Testis (tissue), 2 donors: ENCODE measurements at regions not wholly inside any gene's neighbourhood (a gene's known extent, or its start where the extent isn't known, plus 50 kb on each side); places are given as distances from the start of the nearest gene placed in this dataset.

Experiments
- DNase-seq: peaks from one replicate; pipeline ENCODE4 v3.0.0-alpha.2; 2019
- H3K27ac ChIP-seq, 2 donors: fragments of 200-600 bp; sonication (generic); one replicate each; pipeline ENCODE4 v1.5.1; 2019
- H3K27me3 ChIP-seq: fragments of 200-600 bp; sonication (generic); one replicate; pipeline ENCODE4 v1.5.1; 2019
- H3K36me3 ChIP-seq: fragments of 200-600 bp; sonication (generic); one replicate; pipeline ENCODE4 v1.5.1; 2017; ENCODE audit warnings: low read depth; ENCODE audit errors: missing control alignments
- H3K4me1 ChIP-seq: fragments of 200-600 bp; sonication (generic); one replicate; pipeline ENCODE4 v1.5.1; 2019
- H3K4me3 ChIP-seq, 2 donors: fragments of 200-600 bp; sonication (generic); one replicate each; pipeline ENCODE4 v1.5.1; 2017 to 2019
- H3K9me3 ChIP-seq: fragments of 200-600 bp; sonication (generic); one replicate; pipeline ENCODE4 v1.5.1; 2017
- CTCF ChIP-seq, 3 experiments: fragments of 450-650 bp in 2 of 3; fragments of 200-600 bp in 1 of 3; sonication (generic) in 1 of 3; IDR thresholded peaks; one replicate each; pipeline ENCODE4 v1.5.1; 2016 to 2019; ENCODE audit warnings: antibody characterized with exemption in 3 of 3, mild to moderate bottlenecking in 2 of 3, moderate library complexity in 1 of 3
- POLR2A ChIP-seq: fragments of 450-650 bp; IDR thresholded peaks from one replicate; pipeline ENCODE4 v1.6.1; 2017; ENCODE audit warnings: antibody characterized with exemption, mild to moderate bottlenecking, moderate library complexity
- WGBS, 2 donors: methylation state at CpG; one replicate each; pipeline ENCODE4 v1.1.5; 2018; 5-methylcytosine and 5-hydroxymethylcytosine counted together
- intact Hi-C: fragments of 100-400 bp; cut with DNase I; formaldehyde crosslinking; loops from one replicate; pipeline ENCODE4 v1.15.1; 2023; ENCODE audit warnings: low total_unique reads

GRCh38 chr20:39946053-39946810 is 742.8 kb downstream of the MAFB start:
- DNase-seq = no peak
- Histone ChIP-seq H3K9me3 (no peaks in the 10 kb centered on the region), H3K4me1 (no peaks in the 10 kb centered on the region), H3K27ac (no peak overlapping the region), H3K4me3 (no peak overlapping the region), H3K27me3 (no peaks in the 10 kb centered on the region), H3K36me3 (no peaks in the 10 kb centered on the region)
- 68 to 71% methylated on average over 5 of the region's 5 CpGs for WGBS, 2 donors
- TF ChIP-seq CTCF (IDR thresholded peaks at IDR 0.05) (no peak), POLR2A (no peak)
- intact Hi-C loops = no loop called here

GRCh38 chr20:39944861-39945260 is 744.2 kb downstream of the MAFB start:
- no peaks in the 10 kb centered on the region for H3K36me3 ChIP-seq
- intact Hi-C loops = no loop called here
- DNase-seq = no peak
- H3K9me3 ChIP-seq = no peaks in the 10 kb centered on the region
- no peak overlapping the region for H3K27ac ChIP-seq
- H3K4me1 ChIP-seq = no peaks in the 10 kb centered on the region
- TF ChIP-seq POLR2A = no peak
- no peak for TF ChIP-seq CTCF (IDR thresholded peaks at IDR 0.05)
- H3K27me3 ChIP-seq = no peaks in the 10 kb centered on the region
- no peak overlapping the region for H3K4me3 ChIP-seq

GRCh38 chr20:39943336-39943735 is 745.7 kb downstream of the MAFB start:
- no peaks in the 10 kb centered on the region for H3K27me3 ChIP-seq
- no peak for TF ChIP-seq CTCF (IDR thresholded peaks at IDR 0.05)
- no peak for TF ChIP-seq POLR2A
- H3K4me3 ChIP-seq = no peak overlapping the region
- intact Hi-C loops = no loop called here
- no peak overlapping the region for H3K27ac ChIP-seq
- WGBS, 2 donors = 87 to 88% methylated on average over 6 of the region's 6 CpGs
- H3K4me1 ChIP-seq = no peaks in the 10 kb centered on the region
- DNase-seq = no peak
- H3K9me3 ChIP-seq = no peaks in the 10 kb centered on the region
- no peaks in the 10 kb centered on the region for H3K36me3 ChIP-seq

GRCh38 chr20:39941245-39941644 is 747.8 kb downstream of the MAFB start:
- DNase-seq = no peak
- WGBS, 2 donors = 31 to 43% methylated on average over 1 of the region's 1 CpG

More at GRCh38 chr20:39941245-39941644, 747.8 kb downstream of the MAFB start:
- no peak for TF ChIP-seq POLR2A
- TF ChIP-seq CTCF (IDR thresholded peaks at IDR 0.05) = no peak
- intact Hi-C loops = no loop called here
- Histone ChIP-seq H3K27ac (no peak overlapping the region), H3K4me1 (no peaks in the 10 kb centered on the region), H3K4me3 (no peak overlapping the region), H3K27me3 (no peaks in the 10 kb centered on the region), H3K9me3 (no peaks in the 10 kb centered on the region), H3K36me3 (no peaks in the 10 kb centered on the region)
